HG03196 (cell line): ENCODE measurements at regions not wholly inside any gene's neighbourhood (a gene's known extent, or its start where the extent isn't known, plus 50 kb on each side); places are given as distances from the start of the nearest gene placed in this dataset.

ENCODE experiments used
- ATAC-seq: cut with Tn5 transposase; IDR thresholded peaks from one replicate; pipeline ENCODE4 v1.9.1; 2021; ENCODE audit not compliant: unreplicated experiment

GRCh38 chr13:30004204-30004603 lies 153.8 kb upstream of the UBL3 start:
- no peak for ATAC-seq

DNA sequence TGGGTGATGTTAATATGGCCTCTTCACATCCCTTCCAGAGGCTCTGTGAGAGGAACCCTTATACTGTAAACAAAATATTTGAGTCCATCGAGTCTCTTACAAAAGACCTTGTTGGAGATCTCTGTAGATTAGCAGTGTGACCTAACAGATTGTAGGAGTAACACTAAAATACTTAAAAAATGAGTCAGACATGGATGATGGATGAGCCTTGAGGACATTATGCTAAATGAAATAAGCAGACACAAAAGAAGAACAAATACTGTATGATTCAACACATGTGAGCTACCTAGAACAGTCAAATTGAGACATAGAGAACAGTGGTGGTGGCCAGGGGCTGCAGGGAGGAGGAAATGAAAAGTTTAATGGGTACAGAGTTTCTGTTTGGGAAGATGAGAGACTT lies 152.2 kb upstream of the UBL3 start:
- no peak for ATAC-seq

- ATAC-seq: no peak
Observed at GRCh38 chr13:30000370-30000765, 150.0 kb upstream of the UBL3 start.

DNA sequence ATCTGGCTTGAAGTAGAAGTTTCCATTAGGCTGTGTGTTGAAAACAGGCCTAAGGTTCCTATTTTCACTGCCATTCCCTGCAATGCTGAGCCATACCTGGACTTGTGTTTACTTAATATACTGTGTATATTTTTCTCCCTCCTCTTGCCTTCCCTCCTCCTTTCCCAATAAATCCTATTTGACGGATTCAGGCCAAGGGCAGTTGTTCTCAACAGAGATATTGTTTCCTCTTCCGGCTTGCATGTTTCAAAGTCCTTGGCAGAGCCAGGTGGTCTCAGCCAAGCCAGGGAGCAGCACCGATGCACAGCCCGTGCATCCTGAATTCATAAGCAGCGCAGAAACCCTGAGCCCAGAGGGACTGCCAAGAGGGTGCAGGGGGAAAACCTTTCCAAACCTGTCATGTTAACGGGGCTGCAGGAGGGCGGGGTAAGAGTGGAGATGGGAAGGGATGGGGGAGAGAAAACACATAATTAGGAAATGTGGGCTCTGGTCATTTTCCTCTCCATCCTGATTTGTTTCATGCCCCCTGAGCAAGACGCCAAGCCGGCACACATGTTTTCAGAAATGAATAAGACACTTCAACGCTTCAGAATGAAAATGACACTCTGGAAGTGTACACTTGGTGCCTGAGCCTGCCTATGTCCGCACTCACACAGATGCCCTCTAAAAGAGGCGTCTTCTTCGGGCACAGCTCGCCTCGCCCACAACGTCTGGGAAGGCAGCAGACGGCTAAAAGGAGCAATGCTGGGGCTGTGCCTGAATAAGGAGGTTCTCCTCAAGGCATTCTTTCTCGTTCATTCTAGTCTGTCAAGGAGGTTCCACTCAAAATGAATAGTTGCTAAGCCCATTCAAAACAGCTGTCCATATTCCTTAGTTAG lies 149.3 kb upstream of the UBL3 start:
- no peak for ATAC-seq

- no peak for ATAC-seq
Observed at GRCh38 chr13:29996316-29996715, 145.9 kb upstream of the UBL3 start.

DNA sequence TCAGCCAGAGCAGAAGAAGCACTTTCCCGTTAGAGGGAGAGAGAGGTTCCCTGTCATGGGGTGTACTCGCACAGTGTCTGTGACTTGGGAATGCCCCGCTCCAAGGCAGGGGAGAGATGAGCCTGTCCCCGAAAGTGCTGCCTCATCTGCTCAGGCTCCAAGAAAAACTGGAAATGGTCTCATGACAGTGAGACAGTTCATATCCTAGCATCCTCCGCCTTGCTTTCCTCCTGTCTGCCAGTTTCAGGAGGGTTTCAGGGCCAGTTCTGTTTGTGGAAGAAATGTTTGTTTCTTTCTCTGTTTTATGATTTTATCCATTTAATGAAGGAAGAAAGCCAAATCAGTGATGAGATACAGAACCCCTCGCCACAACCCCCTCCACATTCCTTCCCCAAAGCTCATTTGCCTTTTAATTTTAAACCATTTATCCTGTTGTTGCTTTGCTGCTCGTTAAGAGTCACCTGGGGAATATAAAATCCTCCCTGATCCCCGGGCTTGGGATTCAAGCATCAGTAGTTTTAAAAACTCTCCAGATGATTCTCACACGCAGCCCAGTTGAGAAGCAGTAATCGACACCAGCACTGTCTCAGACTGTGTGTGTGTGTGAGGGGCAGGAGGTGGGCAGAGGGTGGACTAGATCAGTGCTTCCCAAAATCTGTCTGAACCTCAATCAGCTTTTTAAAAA lies 144.6 kb upstream of the UBL3 start:
- ATAC-seq: no peak

DNA sequence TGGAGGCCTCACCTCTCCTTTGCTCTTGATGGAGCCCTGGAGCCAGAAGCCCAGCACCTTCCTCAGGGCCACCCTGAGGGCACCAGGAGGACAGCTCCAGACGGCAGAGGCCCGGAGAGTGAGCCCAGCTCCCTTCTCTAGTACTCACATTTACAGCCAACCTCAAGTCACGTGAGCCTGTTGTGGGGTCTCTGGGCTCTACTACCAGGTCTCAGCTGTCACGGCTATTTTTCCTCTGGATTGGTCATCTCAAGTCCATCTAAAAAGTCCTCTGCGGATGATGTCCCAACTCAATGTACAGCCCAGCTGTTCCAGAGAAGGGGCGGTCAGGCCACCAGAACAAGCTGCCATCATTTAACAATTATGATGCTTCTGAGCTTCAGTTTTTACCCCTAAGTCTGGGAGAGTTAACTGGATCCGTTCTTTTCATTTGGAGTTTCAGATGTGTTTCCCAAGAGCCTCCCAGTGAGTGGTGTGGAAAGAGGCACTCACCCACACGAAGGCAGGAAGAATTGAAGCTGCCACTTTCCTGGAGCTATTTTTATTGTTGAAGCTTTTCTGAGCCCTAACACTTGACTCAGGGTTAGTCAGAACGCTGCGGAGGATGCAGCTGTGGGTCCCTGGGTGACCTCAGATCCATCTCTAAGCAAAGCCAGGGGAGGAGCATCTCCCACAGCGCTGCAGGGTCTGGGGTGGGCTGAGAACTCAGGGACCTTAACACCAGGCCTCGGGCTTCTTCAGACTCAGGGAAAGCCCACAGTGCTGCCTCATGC lies 143.5 kb upstream of the UBL3 start:
- ATAC-seq: no peak

DNA sequence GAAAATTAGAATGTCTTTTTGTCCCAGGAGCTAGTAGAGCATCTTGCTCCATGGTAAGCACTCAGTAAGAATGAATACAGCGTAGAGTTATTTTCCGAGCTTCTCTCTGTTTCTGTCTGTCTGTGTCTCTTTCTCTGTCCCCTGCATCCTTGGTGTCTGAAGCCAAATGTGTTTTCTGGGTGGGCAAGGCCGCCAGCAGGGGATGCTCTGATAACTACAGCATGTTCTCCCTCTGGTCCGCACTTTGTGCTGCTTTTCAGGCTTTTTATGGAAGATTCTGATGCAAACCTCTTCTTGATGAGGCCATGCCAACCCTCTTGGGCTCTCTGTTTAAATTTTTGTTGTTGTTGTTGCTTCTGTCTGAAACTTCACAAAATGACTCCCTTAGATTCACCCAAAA lies 142.8 kb upstream of the UBL3 start:
- ATAC-seq: no peak

DNA sequence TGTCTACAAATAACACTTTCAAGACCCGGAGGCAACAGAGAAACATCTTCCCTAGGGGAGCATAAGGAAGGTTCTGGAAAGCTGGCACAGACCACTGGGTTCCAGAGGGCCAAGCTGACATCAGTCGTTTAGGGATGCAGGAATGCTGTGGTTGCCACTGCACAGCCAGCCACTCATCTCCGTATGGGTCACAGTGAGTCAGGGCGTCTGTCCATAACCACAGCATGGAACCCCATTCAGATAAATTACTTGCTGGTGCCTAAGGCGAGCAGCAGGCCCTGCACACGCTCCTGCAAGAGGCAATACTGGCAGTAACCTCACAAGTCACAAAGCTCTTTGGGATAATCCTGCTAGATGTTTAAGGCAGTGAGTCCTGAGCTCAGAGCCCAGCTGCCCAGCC lies 140.9 kb upstream of the UBL3 start:
- no peak for ATAC-seq

DNA sequence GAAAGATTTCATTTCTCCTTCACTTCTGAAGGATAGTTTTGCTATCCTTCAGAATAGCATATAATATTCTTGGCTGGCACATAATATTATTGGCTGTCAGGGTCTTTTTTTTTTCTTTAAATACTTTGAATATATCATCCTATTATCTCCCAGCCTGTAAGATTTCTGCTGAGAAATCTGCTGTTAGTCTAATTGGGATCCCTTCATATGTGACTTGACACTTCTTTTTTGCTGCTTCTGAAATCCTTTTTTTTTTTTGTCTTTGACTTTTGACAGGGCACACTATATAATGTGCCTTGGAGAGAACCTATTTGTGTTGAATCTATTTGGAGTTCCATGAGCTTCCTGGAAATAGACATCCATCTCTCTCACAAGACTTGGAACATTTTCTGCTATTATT lies 136.9 kb upstream of the UBL3 start:
- ATAC-seq: no peak

DNA sequence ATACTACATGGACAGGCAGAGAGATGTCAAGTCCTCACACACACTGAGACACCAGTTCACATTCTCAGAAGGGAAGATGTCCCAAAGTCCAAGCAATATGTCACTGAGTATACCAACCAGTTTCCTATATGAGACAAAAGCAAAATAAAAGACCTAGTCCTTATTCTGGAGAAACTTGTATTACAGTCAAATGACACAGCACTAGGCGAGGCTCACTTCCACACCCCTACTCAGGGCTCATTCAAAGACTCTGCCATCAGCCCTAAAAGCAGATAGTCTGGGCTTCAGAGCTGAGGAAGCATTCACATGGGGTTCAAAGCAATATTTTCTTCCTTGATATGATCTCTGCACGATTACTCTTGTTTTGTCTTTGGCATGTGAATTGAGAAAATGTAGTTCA lies 129.9 kb upstream of the UBL3 start:
- ATAC-seq: no peak

DNA sequence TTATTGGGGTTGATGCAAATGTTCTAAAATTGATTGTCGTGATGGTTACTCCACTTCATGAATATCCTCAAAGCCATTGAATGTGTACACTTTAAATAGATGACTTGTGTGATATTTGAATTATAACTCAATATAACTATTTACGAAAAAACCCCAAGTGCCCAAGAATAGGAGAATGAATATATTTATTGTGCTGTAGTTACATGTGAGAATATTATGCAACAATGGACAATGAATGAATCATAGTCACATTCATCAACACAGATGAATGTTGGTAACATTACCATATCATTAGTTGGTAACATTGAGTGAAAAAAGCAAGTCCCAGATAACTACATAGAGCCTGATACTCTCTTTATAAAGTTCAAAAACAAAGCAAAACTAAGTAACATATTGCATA lies 127.8 kb upstream of the UBL3 start:
- no peak for ATAC-seq

DNA sequence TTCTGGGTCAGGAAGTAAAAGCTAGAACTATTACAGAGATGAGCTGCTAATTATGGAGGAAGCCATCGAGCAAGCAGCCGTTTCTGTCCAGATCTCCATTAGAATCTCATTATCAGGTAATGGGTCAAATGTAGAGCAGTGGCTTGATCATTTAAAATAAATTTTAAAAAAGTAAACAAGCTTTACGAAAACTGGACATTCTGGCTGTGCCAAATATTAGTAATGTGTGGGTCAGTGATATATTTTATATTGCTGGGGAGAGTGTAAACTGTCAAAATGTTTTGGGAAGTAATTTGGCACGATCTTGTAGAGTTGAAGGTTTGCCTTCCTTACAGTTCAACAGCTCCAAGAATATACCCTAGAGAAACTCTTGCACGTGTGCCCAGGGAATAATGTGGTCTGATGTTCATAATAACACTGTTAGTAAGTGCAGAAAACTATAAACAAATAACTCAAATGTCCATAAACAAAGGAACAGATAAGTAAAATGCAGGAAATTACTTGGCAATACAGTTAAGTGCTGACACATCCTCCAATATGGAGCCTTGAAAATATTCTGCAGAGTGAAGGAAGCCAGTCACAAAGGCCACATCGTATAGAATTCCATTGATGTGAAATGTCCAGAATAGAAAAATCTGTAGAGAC lies 127.2 kb upstream of the UBL3 start:
- ATAC-seq: no peak

- no peak for ATAC-seq
Observed at GRCh38 chr13:29976535-29976934, 126.1 kb upstream of the UBL3 start.

DNA sequence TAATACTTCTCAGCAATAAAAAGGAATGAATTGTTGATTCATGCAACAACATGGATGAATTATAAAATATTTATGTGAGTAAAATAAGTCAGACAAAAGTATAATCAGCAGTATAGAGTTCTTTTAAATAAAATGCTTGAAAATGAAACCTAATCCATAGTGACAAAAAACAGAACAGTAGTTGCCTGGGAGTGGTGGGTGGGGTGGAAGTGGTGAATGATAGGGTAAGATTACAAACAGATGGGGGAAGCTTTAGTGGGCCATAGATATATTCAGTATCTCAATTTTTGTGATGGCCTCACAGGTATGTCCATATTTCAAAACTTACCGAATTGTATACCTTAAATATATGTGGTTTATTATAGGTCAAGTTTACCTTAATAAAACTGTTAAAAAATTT lies 124.9 kb upstream of the UBL3 start:
- ATAC-seq: no peak

DNA sequence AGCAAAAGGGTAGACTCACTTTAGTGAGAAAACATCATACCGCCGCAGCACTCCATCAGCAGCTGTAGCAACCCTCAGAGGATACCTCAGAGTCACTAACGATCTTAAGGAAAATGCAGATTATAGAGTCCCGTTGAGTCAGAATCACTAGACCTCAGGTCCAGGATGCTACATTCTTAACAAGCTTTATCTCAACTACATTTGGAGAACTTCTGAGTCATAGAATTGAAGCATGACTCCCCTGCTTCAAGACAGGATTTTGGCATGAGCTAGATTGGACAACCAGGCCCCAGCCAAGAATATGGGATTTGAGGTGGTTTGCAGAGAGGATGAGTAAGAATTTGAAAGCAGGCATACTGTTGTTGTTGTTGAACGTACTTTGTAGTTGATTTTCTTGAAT lies 118.9 kb upstream of the UBL3 start:
- no peak for ATAC-seq

DNA sequence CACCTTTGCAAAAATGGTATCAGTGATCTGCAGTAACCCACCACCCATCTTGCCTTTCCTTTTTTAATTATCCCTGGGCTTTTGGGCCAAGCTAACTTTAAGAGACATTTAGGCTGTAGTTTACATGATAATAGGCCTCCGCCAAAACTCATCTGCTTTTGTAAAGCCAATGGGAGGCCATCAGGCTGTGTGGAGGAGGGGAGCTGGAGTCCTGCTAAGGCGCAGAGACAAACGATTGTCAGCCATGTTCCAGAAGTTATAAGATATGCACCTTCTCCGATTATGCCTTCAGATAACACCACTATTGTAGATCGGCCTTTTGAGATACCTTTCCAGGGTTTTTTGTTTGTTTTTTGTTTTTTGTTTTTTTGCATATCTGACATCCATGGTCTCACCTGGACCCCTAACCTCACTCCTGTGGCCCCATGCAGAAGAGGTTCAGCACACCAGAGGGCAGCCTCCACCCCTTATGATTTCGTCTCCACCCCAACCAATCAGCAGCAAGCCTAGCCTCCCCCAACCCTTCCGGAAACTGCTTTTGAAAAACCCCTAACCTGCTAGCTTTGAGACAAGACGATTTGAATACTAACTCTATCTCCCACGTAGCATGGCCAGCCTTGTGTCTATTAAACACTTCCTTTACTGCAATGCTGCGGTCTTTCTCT lies 113.9 kb upstream of the UBL3 start:
- no peak for ATAC-seq

GRCh38 chr13:29963089-29963488 lies 112.7 kb upstream of the UBL3 start:
- no peak for ATAC-seq

DNA sequence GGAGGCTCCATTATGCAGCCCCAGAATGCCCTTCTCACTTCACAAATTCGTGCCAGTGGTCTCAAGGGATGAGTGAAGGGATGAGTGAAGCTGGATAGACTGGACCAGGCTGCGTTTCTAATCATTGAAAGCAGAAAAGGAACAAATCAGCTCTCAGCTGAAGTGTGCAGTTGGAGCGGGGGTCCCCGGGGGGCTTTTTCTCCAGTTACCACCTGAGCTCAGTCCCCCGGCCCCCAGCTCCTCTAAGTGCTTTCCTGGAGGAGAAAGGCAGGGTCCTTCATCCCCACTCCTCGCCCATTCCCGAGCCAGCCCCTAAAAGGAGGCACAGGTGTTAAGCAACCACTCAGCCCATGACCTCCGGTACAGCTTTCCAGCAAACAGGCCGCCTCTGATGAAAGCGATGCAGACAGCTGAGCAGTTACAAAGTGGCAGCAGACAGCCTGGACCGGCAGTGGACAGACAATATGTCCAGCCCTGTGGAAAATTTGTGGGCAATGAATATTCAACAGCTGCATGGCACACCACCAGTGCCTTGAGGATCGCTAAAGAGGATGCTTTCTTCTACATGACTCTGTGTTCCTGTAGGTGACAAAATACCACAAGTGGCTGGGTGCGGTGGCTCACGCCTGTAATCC lies 110.7 kb upstream of the UBL3 start:
- ATAC-seq: no peak

GRCh38 chr13:29959603-29960002 lies 109.2 kb upstream of the UBL3 start:
- no peak for ATAC-seq
